GM12892 (cell line): ENCODE measurements at regions not wholly inside any gene's neighbourhood (a gene's known extent, or its start where the extent isn't known, plus 50 kb on each side); places are given as distances from the start of the nearest gene placed in this dataset.

Experiments
- DNase-seq: peaks from one replicate; pipeline ENCODE4 v3.0.0; 2011; ENCODE audit not compliant: insufficient read length
- FAIRE-seq: peaks from 2 replicates; lab custom pipeline; 2011; peaks lifted over from hg19 to GRCh38; lab: Jason Lieb, UNC
- POLR2A ChIP-seq: IDR thresholded peaks from 2 replicates; pipeline ENCODE4 v1.6.1; 2011; ENCODE audit warnings: low read depth, low read length, control low read depth
- POLR2AphosphoS5 ChIP-seq: IDR thresholded peaks from 2 replicates; pipeline ENCODE4 v1.6.1; 2011; ENCODE audit warnings: low read depth, low read length, control low read depth
- TAF1 ChIP-seq: IDR thresholded peaks from 2 replicates; pipeline ENCODE4 v1.6.1; 2011; ENCODE audit warnings: low read depth, mild to moderate bottlenecking, control low read depth, low read length, borderline replicate concordance

DNA sequence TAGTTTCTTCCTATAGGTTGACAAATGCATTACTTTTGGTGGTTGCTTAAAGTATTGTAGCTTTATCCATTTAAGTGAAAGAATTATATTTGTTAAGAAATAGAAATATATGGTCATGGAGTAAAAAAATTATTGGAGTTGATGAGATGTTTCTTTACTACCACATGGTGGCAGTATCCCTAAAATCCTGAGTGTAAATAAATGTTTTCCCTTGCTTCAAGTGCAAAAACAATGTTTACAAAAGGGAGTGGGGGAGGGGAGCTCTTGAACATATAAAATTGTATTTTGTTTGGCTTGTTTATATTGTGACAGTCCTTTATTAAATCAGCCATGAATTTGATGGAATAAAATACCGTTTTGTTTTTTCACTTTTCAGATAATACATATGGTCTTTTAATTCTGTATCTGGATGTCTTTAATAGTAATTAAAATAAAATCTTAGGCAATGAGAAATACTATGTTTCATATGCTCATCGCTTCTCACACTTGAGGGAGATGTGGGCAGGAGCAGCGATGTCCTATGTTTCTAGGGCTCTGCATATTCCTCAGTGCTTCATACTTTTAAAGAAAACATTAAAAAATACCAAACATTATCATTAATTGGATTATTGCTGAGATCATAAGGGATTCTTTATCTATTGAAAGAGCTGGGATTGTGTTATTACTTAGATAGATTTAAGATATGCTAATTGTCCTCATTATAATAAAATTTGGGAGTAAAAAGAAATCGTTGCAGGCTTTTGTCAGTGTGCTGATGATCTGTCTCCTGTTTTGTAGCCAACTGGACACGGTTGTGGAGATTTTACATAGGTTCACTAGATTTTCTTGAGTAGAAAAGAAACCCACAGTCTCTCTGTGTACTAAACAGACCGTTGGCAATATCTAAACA lies 349.7 kb downstream of the TUSC7 start:
- FAIRE-seq, result no peak

DNA sequence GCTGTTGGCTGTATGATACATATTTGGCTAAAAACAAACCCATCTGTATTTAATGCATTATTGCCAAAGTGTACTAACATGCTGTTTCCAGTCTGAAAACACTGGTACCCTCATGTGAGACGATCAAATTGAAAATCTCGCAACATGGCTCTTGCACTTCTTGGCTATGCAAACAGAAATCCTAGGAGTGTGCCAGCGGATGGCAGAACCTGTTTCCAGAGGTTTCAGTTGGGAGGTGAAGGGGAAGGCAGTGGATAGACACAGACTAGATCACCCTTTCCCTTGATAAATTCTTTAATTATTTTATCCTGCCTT lies 350.3 kb downstream of the TUSC7 start:
- FAIRE-seq (no peak), DNase-seq (no peak)
- TF ChIP-seq TAF1, result no peak
- no peak for TF ChIP-seq POLR2A
- no peak for TF ChIP-seq POLR2AphosphoS5

More for the DNA sequence above, 349.7 kb downstream of the TUSC7 start:
- DNase-seq, result no peak
- TF ChIP-seq TAF1 (no peak), POLR2A (no peak), POLR2AphosphoS5 (no peak)

GRCh38 chr3:117063930-117064329 lies 354.4 kb downstream of the TUSC7 start:
- DNase-seq (no peak), FAIRE-seq (no peak)
- TF ChIP-seq TAF1, result no peak
- TF ChIP-seq POLR2A, result no peak
- no peak for TF ChIP-seq POLR2AphosphoS5

DNA sequence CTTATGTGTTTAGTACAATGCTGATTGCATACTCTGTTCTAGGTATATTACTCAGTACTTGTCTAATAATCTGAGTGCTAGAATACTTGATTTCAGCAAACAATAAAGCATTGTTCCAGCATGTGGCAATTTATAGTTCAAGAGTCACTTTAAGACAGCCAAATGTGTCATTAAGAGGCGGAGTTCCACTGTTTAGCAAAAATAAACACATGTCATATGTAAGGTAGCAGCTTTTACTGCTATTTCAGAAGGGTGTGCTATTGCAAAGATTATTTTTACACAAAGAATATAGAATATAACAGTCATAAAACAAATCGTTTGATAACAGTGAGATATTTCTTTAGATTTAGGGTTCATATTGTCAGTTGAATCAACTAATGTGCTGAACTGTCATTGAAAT lies 358.7 kb downstream of the TUSC7 start:
- TF ChIP-seq TAF1, result no peak
- FAIRE-seq (no peak), DNase-seq (no peak)

GRCh38 chr3:117074826-117075225 lies 365.2 kb downstream of the TUSC7 start:
- TF ChIP-seq POLR2A (no peak), POLR2AphosphoS5 (no peak), TAF1 (no peak)
- FAIRE-seq (no peak), DNase-seq (no peak)

DNA sequence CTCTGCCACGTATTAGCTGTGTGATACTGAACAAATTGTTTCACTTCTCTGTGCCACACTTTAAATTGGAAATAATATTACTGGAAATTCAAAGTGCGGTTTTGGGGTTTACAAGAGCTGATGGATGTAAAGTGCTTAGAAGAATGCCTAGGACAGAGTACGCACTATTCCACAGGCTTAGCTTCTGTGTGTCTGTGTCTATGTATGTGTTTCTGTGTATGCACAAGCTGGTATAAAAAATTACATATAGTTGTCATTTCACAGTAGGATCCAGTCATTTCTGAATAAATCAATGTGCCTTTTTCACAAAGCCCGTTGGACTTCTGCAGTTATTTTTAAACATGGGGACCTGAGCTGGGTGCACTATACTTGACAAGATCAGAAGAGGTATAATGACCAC lies 370.4 kb downstream of the TUSC7 start:
- FAIRE-seq, result no peak
- no peak for DNase-seq

DNA sequence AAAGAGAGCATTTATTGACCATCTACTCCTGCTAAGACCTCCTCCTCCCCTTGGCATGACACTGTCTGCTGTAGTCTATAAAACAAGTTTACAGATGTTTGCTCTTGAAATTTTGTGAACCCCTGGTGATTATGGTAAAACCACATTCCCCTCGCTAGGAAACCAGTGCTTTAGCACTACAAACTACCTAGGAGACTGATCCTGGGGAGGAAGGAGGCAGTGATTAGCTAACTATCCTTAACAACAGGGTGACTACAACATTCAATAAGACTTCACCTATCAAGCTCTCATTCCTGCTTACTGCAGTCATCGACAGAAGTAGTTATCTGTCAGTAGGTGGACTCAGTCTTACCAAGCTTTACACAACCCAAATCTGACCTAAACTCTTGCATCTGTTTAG lies 371.3 kb downstream of the TUSC7 start:
- no peak for FAIRE-seq
- TF ChIP-seq POLR2A, result no peak
- TF ChIP-seq POLR2AphosphoS5, result no peak
- no peak for TF ChIP-seq TAF1
- no peak for DNase-seq

More for the DNA sequence above, 370.4 kb downstream of the TUSC7 start:
- TF ChIP-seq POLR2AphosphoS5, result no peak
- no peak for TF ChIP-seq POLR2A
- TF ChIP-seq TAF1, result no peak

DNA sequence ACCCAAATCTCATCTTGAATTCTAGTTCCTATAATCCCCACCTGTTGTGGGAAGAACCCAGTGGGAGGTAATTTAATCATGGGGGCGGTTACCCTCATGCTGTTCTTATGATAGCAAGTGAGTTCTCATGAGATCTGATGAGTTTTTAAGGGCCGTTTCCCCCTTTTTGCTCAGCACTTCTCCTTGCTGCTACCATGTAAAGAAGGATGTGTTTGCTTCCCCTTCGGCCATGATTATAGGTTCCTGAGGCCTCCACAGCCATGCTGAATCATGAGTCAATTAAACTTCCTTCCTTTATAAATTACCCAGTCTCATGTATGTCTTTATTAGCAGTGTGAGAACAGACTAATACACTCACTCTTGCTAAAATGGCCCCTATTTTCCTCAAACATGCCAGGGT lies 374.7 kb downstream of the TUSC7 start:
- FAIRE-seq (no peak), DNase-seq (no peak)
- TF ChIP-seq POLR2A, result no peak
- TF ChIP-seq POLR2AphosphoS5, result no peak
- no peak for TF ChIP-seq TAF1

GRCh38 chr3:117084739-117085270 lies 375.2 kb downstream of the TUSC7 start:
- FAIRE-seq, result no peak
- TF ChIP-seq POLR2AphosphoS5 (no peak), TAF1 (no peak), POLR2A (no peak)
- DNase-seq, result no peak

DNA sequence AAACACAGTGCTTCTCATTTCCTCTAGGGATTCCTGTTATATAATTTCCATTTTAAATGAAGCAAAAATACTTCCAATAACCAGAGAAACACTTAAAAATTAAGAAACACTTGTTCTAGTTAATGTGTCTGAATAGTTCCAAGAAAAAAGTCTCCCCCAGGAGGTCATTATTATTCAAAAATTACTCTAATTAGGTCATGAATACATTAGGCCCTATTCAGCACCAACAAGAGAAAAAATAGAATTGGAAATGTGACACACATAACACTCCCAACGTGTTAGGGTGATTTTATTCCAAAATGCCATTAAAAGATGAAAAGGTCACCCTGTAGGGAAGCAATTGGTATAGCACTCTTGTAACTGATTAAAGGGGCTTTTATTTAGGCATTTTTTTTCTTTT lies 382.1 kb downstream of the TUSC7 start:
- no peak for TF ChIP-seq POLR2A
- no peak for TF ChIP-seq TAF1
- no peak for TF ChIP-seq POLR2AphosphoS5
- DNase-seq (no peak), FAIRE-seq (no peak)

DNA sequence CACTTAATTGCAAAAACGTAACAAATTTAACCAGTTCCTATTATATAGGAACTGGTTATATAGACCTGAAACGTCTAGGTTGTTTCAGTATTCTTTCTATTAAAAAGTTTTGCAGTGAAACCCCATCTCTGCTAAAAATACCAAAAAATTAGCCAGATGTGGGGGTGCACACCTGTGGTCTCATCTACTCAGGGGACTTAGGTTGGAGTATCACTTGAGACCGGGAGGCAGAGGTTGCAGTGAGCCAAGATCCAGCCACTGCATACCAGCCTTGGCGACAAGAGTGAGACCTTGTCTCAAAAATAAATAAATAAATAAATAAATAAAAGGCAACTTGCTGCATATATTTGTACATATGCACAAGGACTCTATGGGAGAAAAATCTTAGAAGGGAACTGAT lies 387.0 kb downstream of the TUSC7 start:
- DNase-seq (no peak), FAIRE-seq (no peak)
- TF ChIP-seq TAF1 (no peak), POLR2AphosphoS5 (no peak), POLR2A (no peak)

DNA sequence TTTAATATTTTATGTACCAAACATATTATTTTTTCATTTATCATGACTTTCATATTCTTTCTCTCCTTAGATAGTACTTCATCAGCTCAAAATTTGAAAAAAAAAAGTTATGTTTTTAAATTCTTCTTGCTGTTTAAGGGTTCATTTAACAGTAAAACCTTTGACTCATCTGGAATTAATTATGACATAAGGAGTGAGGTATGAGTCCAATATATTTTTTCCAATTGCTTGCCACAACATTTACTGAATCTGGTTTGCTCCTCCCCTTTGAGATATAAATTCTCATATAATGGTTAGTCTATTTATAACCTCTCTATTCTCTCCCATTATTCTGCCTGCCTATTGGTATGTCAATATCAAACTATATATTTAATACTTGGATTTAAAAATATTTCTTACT lies 387.8 kb downstream of the TUSC7 start:
- FAIRE-seq (no peak), DNase-seq (no peak)
- TF ChIP-seq TAF1 (no peak), POLR2AphosphoS5 (no peak), POLR2A (no peak)
